ENCODE measurements at regions not wholly inside any gene's neighbourhood (a gene's known extent, or its start where the extent isn't known, plus 50 kb on each side); places are given as distances from the start of the nearest gene placed in this dataset.
"Not testable (repeated sequence)": the region's sequence is repeated elsewhere in the genome, so short reads cannot be mapped to it uniquely, and the experiment has no call there.

DNA sequence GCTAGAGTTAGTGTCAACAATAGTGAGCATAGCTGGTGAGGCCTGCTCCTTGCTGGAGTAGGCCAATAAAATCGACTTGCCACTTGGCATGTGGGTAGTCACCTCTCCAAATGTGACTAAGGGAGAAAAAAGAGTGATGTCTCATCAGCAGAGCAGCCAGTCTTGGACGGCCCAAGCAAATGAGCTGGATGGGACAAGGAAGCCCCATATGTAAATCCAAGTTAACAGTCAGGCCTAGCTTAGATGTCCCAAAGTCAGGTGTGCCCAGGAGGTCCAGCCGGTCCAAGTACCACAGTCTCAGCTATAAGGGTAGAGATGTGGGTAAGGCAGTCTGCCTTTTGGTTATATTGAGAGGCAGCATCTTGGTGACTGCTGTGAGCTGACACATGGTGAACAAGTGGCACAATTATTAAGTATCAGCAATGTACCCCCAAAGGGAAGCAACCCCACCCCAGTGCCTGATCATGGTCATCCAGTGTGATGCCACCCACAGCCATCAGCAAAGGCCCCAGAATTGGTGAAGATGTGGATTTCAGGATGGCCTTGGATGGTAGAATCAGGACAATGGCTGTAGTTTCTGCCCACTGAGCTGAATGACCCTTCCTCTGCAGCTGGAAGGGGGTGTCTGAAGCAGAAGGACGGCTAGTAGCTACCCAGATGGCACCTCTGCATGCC is 83.4 kb downstream of the TNFRSF13B start:
- Mint-ChIP-seq H3K36me3 (ENCODE audit: low read depth) (no peaks in the 10 kb centered on the region), H3K9me3 (ENCODE audit: low read depth) (no peaks in the 10 kb centered on the region), H3K4me1 (no peaks in the 10 kb centered on the region), H3K4me3 (no peak overlapping the region), H3K27ac (no peak overlapping the region), H3K27me3 (no peaks in the 10 kb centered on the region)
- intact Hi-C loops (cut with DNase I, micrococcal nuclease), result no loop called here
- ChIA-PET CTCF (interaction anchor here (0.6 kb wide), 2 partner anchors 20 to 1039 kb away, joined by 3 read pairs; no protein-coding TSS in a partner anchor), POLR2A (no interaction called here)
- DNase-seq (no peak), ATAC-seq (no peak)

DNA sequence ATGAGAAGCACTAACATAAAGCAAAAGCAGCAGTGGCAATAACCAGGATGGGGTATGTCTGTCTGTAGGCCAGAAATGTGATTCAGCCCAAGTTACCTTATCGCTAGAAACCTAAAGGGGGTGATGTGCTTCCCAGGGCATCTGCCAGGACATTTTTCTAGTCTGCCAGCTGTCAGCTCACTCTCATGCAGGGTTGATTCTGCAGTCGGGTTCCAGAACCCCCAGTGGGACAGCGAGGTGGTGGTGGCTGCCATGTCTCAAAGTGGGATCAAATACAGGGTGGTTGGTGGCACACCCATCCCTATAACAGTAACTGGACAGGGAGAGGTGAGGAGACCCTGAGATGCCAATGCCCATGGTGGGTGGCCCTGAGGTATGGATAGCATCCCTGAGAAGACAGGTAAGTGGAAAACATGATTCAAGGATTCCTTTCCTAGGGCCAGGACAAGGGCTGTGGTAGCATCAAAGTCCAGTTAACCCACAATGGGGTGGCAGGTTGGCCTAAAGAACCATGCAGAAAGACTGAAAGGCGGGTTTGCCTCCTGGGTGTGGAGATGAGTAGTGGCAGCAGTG is 84.3 kb downstream of the TNFRSF13B start:
- Mint-ChIP-seq H3K9me3 (ENCODE audit: low read depth) (no peaks in the 10 kb centered on the region), H3K4me3 (no peak overlapping the region), H3K36me3 (ENCODE audit: low read depth) (no peaks in the 10 kb centered on the region), H3K27ac (no peak overlapping the region), H3K27me3 (no peaks in the 10 kb centered on the region), H3K4me1 (no peaks in the 10 kb centered on the region)
- DNase-seq (no peak), ATAC-seq (no peak)
- intact Hi-C loops (cut with DNase I, micrococcal nuclease), result no loop called here
- ChIA-PET CTCF (no interaction called here), POLR2A (no interaction called here)

DNA sequence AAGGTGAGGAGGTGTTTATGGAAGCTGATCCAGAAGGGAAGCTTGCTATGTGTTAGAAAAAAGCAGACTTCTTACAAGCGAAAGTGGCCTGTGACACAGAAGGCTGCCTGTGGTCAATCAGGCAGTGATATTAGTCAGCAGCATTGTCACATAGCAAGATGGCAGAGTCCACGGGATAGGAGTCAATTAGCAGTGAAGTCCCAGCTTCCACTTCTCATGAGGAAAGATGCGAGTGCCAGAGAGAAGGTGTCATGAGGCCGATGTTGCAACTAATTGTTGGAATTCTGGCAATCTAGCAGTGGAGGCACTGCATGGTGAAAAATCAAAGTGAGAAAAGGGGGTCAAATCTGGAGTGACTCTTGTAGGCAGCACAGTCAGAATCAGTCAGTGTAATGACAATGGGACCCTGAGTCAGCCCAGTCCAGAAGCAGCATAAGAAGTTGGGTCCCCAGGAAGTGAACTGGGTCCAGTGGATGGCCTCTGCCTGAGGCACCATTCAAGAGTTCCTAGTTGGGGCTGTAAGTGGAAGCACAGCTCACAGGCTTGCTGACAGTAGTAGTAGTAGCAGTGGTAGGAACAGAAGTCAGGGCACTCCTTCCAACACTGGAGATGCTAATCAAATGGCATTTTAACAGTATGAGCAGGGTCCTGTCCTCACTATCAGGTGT is 85.1 kb downstream of the TNFRSF13B start:
- H3K4me3 Mint-ChIP-seq, result no peak overlapping the region
- H3K27me3 Mint-ChIP-seq, result no peaks in the 10 kb centered on the region
- POLR2A ChIA-PET, result interaction anchor here (0.7 kb wide), 1 partner anchor 20 kb away, joined by 4 read pairs; no protein-coding TSS in a partner anchor
- H3K36me3 Mint-ChIP-seq (ENCODE audit: low read depth), result no peaks in the 10 kb centered on the region
- peak; percentile 22 for DNase-seq
- no peaks in the 10 kb centered on the region for H3K4me1 Mint-ChIP-seq
- H3K9me3 Mint-ChIP-seq (ENCODE audit: low read depth), result no peaks in the 10 kb centered on the region
- intact Hi-C loops (cut with DNase I, micrococcal nuclease), result no loop called here
- CTCF ChIA-PET, result no interaction called here
- ATAC-seq, result peak; percentile 57
- no peak overlapping the region for H3K27ac Mint-ChIP-seq

DNA sequence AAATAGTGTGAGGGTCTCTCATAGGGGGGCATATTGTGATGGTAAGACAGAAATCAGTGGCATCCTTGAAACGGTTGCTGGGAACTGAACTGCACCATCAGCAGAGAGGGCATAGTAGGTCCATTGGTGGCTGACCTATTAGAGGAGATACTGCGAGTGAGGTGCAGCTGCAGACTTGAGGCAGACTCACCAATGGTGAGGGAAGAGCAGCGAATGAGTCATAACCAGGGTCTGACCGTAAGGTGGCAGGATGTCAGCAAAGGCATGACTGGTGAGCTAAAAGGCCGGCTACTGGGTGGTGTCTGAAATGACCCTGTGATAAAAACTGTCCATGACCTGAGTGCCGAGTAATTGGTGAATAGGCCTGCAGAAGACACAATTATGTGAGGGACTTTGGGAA is 86.7 kb downstream of the TNFRSF13B start:
- ATAC-seq, result not testable (repeated sequence)
- CTCF ChIA-PET, result interaction anchor here (0.6 kb wide), 1 partner anchor 10 kb away, joined by 3 read pairs; no protein-coding TSS in a partner anchor

DNA sequence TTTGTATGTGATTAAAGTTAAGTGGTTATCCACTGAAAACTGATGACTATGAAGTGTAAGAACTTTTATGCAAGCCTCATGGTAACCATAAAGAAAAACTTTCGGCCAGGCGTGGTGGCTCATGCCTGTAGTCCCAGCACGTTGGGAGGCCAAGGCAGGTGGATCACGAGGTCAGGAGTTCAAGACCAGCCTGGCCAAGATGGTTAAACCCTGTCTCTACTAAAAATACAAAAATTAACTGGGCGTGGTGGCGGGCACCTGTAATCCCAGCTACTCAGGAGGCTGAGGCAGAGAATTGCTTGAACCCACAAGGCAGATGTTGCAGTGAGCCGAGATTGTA is 89.0 kb downstream of the TNFRSF13B start:
- H3K4me3 Mint-ChIP-seq; CTCF ChIA-PET; H3K9me3 Mint-ChIP-seq (ENCODE audit: low read depth); H3K27ac Mint-ChIP-seq; POLR2A ChIA-PET; intact Hi-C loops (cut with DNase I, micrococcal nuclease); H3K36me3 Mint-ChIP-seq (ENCODE audit: low read depth); ATAC-seq; DNase-seq; H3K4me1 Mint-ChIP-seq; H3K27me3 Mint-ChIP-seq: not testable (repeated sequence)

More for the DNA sequence above, 86.7 kb downstream of the TNFRSF13B start:
- DNase-seq; H3K9me3 Mint-ChIP-seq (ENCODE audit: low read depth); H3K4me1 Mint-ChIP-seq; H3K27me3 Mint-ChIP-seq; H3K27ac Mint-ChIP-seq; H3K36me3 Mint-ChIP-seq (ENCODE audit: low read depth); intact Hi-C loops (cut with DNase I, micrococcal nuclease); H3K4me3 Mint-ChIP-seq; POLR2A ChIA-PET: not testable (repeated sequence)

DNA sequence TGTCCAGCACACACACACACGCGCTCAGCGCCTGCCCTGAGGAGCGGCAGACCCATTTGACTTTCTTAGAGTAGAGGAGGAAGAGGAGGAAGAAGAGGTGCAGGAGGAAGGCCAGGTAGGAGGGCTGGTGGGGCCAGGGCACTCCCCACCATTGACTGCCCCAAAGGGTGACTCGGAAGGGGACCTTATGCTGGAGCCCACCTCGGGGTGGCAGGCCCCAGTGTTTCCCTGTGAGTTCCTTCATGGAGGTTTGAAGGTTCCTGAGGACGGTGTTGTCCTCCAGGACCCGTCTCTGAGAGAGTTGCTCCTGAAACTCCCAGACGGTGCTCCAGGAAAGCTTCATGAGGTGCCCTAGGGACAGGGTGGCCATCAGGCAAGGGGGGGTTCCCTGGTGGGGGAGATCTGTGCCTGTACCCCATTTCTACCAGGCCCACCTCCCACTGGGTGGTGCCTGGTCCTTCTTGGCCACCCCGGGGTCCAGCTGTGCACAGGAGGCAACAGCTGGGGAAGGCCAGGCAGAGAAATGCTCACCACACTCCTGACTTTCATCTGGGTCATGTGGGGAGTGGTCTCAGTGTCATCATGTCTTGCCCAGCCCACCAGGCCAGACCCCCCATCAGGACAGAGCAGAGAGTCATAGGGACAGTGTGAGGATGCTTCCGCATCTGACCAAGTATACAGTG is 89.5 kb downstream of the TNFRSF13B start:
- Mint-ChIP-seq H3K4me3 (no peak overlapping the region), H3K9me3 (ENCODE audit: low read depth) (peaks cover under 1% of the 10 kb centered on the region), H3K4me1 (no peaks in the 10 kb centered on the region), H3K27me3 (no peaks in the 10 kb centered on the region), H3K27ac (no peak overlapping the region), H3K36me3 (ENCODE audit: low read depth) (no peaks in the 10 kb centered on the region)
- POLR2A ChIA-PET, result no interaction called here
- intact Hi-C loops (cut with DNase I, micrococcal nuclease), result no loop called here
- CTCF ChIA-PET, result no interaction called here
- ATAC-seq (no peak), DNase-seq (no peak)

DNA sequence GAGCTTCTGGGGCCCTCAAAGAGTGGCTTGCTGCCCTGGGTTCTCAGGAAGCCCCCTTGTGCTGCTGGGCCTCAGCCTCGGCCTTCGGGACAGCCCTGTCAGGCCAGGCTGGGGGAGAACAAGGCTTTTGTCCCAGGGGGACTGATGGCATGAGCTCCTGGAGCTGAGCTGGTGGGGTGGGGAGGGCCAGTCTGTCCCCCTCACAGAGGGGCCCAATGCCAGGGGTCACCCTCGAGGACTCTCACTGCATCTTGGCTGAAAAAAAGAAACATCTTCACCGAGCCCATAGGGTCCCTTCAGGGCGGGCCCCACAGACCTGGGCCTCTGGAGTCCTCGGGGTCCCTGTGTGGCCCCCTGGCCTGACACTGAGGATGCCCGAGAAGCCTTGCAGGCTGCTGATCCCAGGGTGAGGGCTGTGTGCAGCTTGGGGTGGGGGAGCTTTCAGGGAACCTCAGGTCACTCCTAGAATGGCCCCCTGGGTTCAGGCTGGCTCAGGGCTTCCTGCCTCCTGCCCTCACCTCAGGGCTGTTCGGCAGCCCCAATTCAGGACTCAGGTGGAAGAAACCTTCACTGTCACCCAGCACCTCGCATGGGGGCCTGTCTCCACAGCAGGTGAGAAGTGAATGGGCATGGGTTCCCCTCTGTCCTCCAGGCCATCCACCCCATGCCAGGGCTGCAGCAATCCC is 90.5 kb downstream of the TNFRSF13B start:
- Mint-ChIP-seq H3K27ac (no peak overlapping the region), H3K36me3 (ENCODE audit: low read depth) (no peaks in the 10 kb centered on the region), H3K9me3 (ENCODE audit: low read depth) (peaks cover 5% of the 10 kb centered on the region), H3K27me3 (no peaks in the 10 kb centered on the region), H3K4me1 (no peaks in the 10 kb centered on the region), H3K4me3 (no peak overlapping the region)
- DNase-seq (no peak), ATAC-seq (no peak)
- intact Hi-C loops (cut with DNase I, micrococcal nuclease), result no loop called here
- CTCF ChIA-PET, result interaction anchor here (0.6 kb wide), 1 partner anchor 48 kb away, joined by 3 read pairs; no protein-coding TSS in a partner anchor
- POLR2A ChIA-PET, result no interaction called here

DNA sequence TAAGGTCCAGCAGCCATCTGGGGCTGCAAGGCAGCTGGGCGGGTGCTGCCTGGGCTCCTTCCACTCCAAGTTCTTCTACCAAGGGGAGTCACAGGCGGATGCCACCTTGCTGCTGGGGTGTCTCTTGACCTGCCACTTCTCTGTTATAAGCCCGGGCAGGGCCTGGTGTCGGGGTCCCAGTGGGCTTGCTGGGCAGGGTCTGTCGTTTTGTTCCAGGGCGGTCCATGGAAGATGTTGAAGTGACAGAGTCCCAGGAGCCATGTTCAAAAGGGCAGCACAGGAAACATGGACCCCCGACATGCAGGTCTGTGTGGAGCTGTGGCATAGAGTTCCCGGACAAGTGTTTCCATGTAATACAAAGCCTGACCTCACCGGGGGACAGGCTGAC is 91.1 kb downstream of the TNFRSF13B start:
- POLR2A ChIA-PET, result no interaction called here
- no peaks in the 10 kb centered on the region for H3K27me3 Mint-ChIP-seq

DNA sequence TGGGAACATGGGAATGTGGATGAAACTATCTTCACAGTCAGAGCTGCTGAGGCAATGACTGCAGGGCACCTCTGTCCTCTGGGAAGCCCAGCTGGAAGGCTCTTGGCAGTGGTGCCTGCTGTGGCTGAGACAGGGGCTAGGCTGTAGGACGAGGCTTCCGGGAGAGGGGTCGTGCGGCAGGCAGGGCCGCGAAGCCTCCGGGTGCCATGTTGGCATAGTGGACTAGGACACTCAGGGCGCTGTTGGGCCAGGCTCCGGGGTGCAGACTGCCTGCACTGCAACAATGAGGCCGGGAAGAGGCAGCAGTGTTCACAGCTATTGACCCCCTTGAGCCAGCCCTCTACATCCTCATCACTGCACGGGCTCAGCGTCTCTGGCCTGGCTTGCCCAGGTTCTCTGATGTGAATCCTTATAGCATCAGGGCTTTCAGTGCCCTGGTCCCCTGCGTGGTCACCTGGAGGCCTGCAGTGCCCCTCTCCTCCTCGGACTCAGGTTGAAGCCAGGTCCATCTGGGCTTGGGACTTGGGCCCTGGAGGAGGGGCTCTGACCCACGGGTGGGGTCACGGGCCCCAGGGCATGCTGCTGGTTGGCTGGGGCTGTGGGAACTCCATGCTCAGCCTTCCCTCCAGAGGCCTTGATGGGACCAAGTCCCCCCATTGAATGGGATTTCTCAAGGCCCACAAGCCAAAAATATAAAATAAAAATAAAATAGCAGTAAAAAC is 91.6 kb downstream of the TNFRSF13B start:
- H3K27ac Mint-ChIP-seq, result no peak overlapping the region
- intact Hi-C loops (cut with DNase I, micrococcal nuclease), result no loop called here
- H3K9me3 Mint-ChIP-seq (ENCODE audit: low read depth), result peaks cover 5% of the 10 kb centered on the region
- no peaks in the 10 kb centered on the region for H3K27me3 Mint-ChIP-seq
- DNase-seq (no peak), ATAC-seq (no peak)
- CTCF ChIA-PET, result no interaction called here
- POLR2A ChIA-PET, result no interaction called here
- no peaks in the 10 kb centered on the region for H3K36me3 Mint-ChIP-seq (ENCODE audit: low read depth)
- H3K4me3 Mint-ChIP-seq, result no peak overlapping the region
- no peaks in the 10 kb centered on the region for H3K4me1 Mint-ChIP-seq

More for the DNA sequence above, 91.1 kb downstream of the TNFRSF13B start:
- CTCF ChIA-PET, result interaction anchor here (0.6 kb wide), 1 partner anchor 48 kb away, joined by 3 read pairs; no protein-coding TSS in a partner anchor
- no peak overlapping the region for H3K4me3 Mint-ChIP-seq
- DNase-seq (no peak), ATAC-seq (no peak)
- no peaks in the 10 kb centered on the region for H3K36me3 Mint-ChIP-seq (ENCODE audit: low read depth)
- intact Hi-C loops (cut with DNase I, micrococcal nuclease), result no loop called here
- H3K9me3 Mint-ChIP-seq (ENCODE audit: low read depth), result peaks cover 5% of the 10 kb centered on the region
- no peaks in the 10 kb centered on the region for H3K4me1 Mint-ChIP-seq
- H3K27ac Mint-ChIP-seq, result no peak overlapping the region

DNA sequence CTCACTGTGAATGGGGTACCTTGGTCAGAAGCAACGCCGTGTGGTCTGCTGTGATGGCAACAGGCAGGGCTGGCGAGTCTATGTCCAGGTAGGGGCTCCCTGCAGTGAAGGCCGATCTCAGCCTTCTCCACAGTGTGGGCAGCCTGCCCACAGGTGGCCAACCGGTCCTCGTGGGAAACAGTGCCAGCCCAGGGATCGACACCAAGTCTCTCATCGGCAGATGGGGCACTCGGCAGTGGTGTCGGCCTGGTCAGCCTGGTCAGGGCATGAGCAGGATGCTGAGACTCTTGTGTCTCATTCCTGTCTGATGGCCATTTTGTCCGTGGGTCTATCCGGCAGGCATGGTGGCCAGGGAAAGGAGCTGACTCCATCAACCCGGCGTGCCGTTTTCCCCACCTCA is 92.2 kb downstream of the TNFRSF13B start:
- H3K4me3 Mint-ChIP-seq, result no peak overlapping the region
- H3K27me3 Mint-ChIP-seq, result no peaks in the 10 kb centered on the region
- H3K36me3 Mint-ChIP-seq (ENCODE audit: low read depth), result no peaks in the 10 kb centered on the region
- H3K9me3 Mint-ChIP-seq (ENCODE audit: low read depth), result peaks cover 5% of the 10 kb centered on the region
- intact Hi-C loops (cut with DNase I, micrococcal nuclease), result no loop called here
- DNase-seq (no peak), ATAC-seq (no peak)
- CTCF ChIA-PET, result no interaction called here
- H3K27ac Mint-ChIP-seq, result no peak overlapping the region
- POLR2A ChIA-PET, result no interaction called here
- H3K4me1 Mint-ChIP-seq, result no peaks in the 10 kb centered on the region

DNA sequence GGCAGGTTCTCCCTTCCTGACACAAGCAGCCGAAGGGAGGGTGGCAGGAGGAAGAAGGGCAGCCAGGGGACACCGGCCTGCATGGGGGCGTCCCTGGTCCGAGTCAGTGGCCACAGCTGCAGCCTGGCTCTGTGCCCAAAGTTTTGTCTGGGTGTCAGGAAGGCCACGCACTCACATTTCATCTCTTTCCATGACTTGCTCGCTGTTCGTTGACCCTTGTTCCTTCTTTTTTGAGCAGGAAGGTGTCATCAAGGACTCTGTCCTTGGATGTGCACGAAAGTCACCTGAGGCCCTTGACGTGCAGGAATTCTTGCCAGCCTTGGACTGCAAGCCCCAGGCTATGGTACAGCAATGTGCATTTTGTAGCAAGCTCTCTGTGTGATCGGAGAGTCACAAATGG is 93.3 kb downstream of the TNFRSF13B start:
- DNase-seq (no peak), ATAC-seq (no peak)
- Mint-ChIP-seq H3K4me1 (no peaks in the 10 kb centered on the region), H3K27ac (no peak overlapping the region), H3K36me3 (ENCODE audit: low read depth) (no peaks in the 10 kb centered on the region), H3K27me3 (no peaks in the 10 kb centered on the region), H3K4me3 (no peak overlapping the region), H3K9me3 (ENCODE audit: low read depth) (peaks cover 5% of the 10 kb centered on the region)
- intact Hi-C loops (cut with DNase I, micrococcal nuclease), result no loop called here
- ChIA-PET CTCF (interaction anchor here (0.6 kb wide), 1 partner anchor 474 kb away, joined by 4 read pairs; no protein-coding TSS in a partner anchor), POLR2A (interaction anchor here (0.6 kb wide), 1 partner anchor 106 kb away, joined by 3 read pairs; no protein-coding TSS in a partner anchor)
